Ectodermal cell (in vitro differentiated cells): ENCODE measurements at regions not wholly inside any gene's neighbourhood (a gene's known extent, or its start where the extent isn't known, plus 50 kb on each side); places are given as distances from the start of the nearest gene placed in this dataset.

Experiments
- H3K27ac ChIP-seq: 2 replicates; pipeline ENCODE4 v1.7.0; 2013; ENCODE audit warnings: mild to moderate bottlenecking, low read depth, low read length; ENCODE audit not compliant: insufficient read depth, poor library complexity, severe bottlenecking
- H3K27me3 ChIP-seq: 2 replicates; pipeline ENCODE4 v1.7.0; 2013; ENCODE audit warnings: mild to moderate bottlenecking, low read length; ENCODE audit not compliant: insufficient read depth, control insufficient read depth, poor library complexity, severe bottlenecking
- H3K36me3 ChIP-seq: one replicate; pipeline ENCODE4 v1.7.0; 2013; ENCODE audit warnings: low read length; ENCODE audit not compliant: control insufficient read depth, insufficient read depth
- H3K4me1 ChIP-seq: one replicate; pipeline ENCODE4 v1.7.0; 2013; ENCODE audit warnings: low read length; ENCODE audit not compliant: control insufficient read depth, insufficient read depth
- H3K4me3 ChIP-seq: 2 replicates; pipeline ENCODE4 v1.7.0; 2013; ENCODE audit warnings: low read depth, low read length, control low read depth; ENCODE audit not compliant: insufficient read depth
- H3K9me3 ChIP-seq: 2 replicates; pipeline ENCODE4 v1.7.0; 2013; ENCODE audit warnings: mild to moderate bottlenecking, low read length, moderate library complexity; ENCODE audit not compliant: control insufficient read depth
- WGBS, 2 experiments: methylation state at CpG; one replicate each; pipeline ENCODE4 v1.1.7; 2013; ENCODE audit warnings: missing lambda C conversion rate in 2 of 2; 5-methylcytosine and 5-hydroxymethylcytosine counted together

DNA sequence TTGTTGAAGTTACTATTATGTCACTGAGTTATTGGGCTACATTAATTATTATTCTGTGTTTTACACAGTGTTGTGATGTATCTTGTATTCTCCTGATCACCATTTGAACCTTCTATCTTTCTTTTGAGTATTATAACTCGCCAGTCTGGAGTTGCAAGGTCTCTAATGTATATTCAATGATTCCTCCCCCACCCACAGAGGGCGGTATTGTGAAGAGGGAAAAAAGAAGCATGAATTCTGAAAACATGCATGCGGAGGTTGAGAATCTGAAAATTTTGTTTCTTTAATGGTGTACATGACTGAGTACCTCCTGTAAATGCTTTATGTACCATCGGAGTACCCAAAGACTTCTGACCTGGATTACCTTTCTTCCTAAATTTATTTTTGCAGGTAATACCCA, 266.6 kb downstream of the NR4A2 start:
- Histone ChIP-seq H3K9me3 (no peaks in the 10 kb centered on the region), H3K4me1 (no peaks in the 10 kb centered on the region), H3K27me3 (no peaks in the 10 kb centered on the region), H3K4me3 (no peak overlapping the region), H3K36me3 (no peaks in the 10 kb centered on the region), H3K27ac (no peak overlapping the region)
- 93 to 95% methylated on average over 3 of the region's 4 CpGs for WGBS, 2 experiments

DNA sequence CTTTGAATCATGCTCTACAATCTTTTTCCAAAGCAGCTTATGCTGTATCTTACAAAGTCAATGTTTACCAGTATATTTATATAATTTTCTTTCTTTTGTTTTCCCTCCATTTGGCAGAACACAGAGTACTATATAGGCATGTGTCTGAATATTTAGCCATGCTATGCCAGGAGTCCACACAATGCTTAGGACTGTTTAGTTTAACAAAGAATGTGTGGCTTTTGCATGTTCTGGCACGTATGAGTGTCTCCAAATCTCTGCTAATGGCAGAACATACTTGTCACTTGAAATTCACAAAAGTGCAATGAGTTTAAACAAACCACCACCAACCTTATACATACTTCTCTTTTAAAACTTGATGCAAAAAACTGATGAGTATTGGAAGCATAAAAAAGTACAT, 268.0 kb downstream of the NR4A2 start:
- Histone ChIP-seq H3K36me3 (no peaks in the 10 kb centered on the region), H3K4me1 (no peaks in the 10 kb centered on the region), H3K27ac (no peak overlapping the region), H3K9me3 (no peaks in the 10 kb centered on the region), H3K27me3 (no peaks in the 10 kb centered on the region), H3K4me3 (no peak overlapping the region)
- WGBS, 2 experiments: 88 to 100% methylated on average over 1 of the region's 1 CpG

- Histone ChIP-seq H3K27ac (no peak overlapping the region), H3K36me3 (no peaks in the 10 kb centered on the region), H3K4me1 (no peaks in the 10 kb centered on the region), H3K9me3 (no peaks in the 10 kb centered on the region), H3K4me3 (no peak overlapping the region), H3K27me3 (no peaks in the 10 kb centered on the region)
- WGBS, 2 experiments: 83 to 100% methylated on average over 1 of the region's 1 CpG
Observed at GRCh38 chr2:156057647-156058046, 274.9 kb downstream of the NR4A2 start.

DNA sequence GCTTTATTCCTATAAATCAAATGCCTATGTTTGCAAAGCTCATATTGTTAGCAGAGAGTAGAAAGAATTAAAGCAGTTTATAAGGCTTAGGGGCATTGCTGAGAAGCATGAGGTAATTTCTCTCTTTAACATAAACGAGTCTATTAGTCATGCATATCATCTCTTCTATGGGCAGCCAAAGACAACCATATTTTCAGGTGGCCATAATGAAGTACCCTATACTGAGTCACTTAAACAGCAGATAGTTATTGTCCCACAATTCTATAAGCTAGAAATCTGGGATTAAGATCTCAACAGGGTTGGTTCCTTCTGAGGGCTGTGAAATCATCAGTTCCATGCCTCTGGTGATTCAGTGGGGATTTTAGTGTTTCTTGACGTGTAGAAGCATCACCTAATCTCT, 277.5 kb downstream of the NR4A2 start:
- no peaks in the 10 kb centered on the region for H3K36me3 ChIP-seq
- H3K9me3 ChIP-seq: no peaks in the 10 kb centered on the region
- H3K27ac ChIP-seq: no peak overlapping the region
- 97 to 100% methylated on average over 1 to 2 of the region's 2 CpGs for WGBS, 2 experiments
- H3K4me1 ChIP-seq: no peaks in the 10 kb centered on the region
- H3K4me3 ChIP-seq: no peak overlapping the region
- H3K27me3 ChIP-seq: no peaks in the 10 kb centered on the region

DNA sequence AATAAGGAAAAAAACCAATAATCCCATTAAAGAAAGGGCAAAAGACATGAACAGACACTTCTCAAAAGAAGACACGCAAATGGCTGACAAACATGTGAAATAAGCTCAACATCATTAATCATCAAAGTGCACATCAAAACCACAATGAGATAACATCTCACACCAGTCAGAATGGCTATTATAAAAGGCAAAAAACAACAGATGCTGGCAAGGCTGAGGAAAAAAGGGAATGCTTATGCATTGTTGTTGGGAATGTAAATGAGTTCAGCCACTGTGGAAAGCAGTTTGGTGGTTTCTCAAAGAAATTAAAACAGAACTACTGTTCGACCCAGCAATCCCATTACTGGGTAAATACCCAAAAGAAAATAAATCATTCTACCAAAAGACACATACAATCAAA, 285.6 kb downstream of the NR4A2 start:
- H3K27me3 ChIP-seq: no peaks in the 10 kb centered on the region
- H3K27ac ChIP-seq: no peak overlapping the region
- WGBS, 2 experiments: 89 to 95% methylated on average over 1 to 2 of the region's 2 CpGs
- no peaks in the 10 kb centered on the region for H3K36me3 ChIP-seq
- H3K4me1 ChIP-seq: no peaks in the 10 kb centered on the region
- H3K9me3 ChIP-seq: no peaks in the 10 kb centered on the region
- H3K4me3 ChIP-seq: no peak overlapping the region

DNA sequence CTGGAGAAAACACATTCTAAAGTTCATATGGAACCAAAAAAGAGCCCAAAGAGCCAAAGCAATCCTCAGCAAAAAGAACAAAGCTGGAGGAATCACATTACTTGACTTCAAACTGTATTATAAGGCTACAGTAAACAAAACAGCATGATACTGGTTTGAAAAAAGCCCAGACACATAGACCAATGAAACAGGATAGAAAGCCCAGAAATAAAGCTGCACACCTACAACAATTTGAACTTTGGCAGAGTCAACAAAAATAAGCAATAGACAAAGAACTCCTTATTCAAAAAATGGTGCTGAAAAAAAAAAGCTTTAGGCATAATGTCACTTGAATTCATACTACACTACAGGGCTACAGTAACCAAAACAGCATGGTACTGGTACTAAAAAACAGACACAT, 289.6 kb downstream of the NR4A2 start:
- Histone ChIP-seq H3K4me3 (no peak overlapping the region), H3K36me3 (no peaks in the 10 kb centered on the region), H3K27ac (no peak overlapping the region), H3K4me1 (no peaks in the 10 kb centered on the region), H3K9me3 (no peaks in the 10 kb centered on the region), H3K27me3 (no peaks in the 10 kb centered on the region)

DNA sequence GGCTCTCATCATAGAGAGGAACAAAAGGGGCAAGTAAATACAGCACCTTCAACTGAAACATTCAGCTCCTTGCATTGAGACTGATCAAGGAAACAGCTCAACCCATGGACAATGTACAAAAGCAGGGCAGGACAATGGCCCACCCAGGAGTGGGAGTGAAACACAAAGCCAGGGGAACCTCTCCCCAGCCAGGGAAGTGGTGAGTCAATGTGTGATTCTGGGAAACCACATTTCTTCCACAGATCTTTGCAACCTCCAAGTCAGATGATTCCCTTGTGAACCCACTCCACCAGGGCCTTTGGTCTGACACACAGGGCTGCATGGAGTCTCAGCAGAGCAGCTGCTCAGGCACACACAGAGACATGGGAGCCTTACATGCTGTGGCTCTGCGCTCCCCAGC, 294.5 kb downstream of the NR4A2 start:
- Histone ChIP-seq H3K27me3 (no peaks in the 10 kb centered on the region), H3K9me3 (no peaks in the 10 kb centered on the region), H3K36me3 (no peaks in the 10 kb centered on the region), H3K4me1 (no peaks in the 10 kb centered on the region), H3K4me3 (no peak overlapping the region), H3K27ac (no peak overlapping the region)
- WGBS, 2 experiments: 93 to 94% methylated on average over 1 of the region's 1 CpG

GRCh38 chr2:156037482-156037881, 295.0 kb downstream of the NR4A2 start:
- H3K27ac ChIP-seq: no peak overlapping the region
- WGBS, 2 experiments: 83 to 93% methylated on average over 1 of the region's 1 CpG
- no peak overlapping the region for H3K4me3 ChIP-seq
- H3K4me1 ChIP-seq: no peaks in the 10 kb centered on the region
- no peaks in the 10 kb centered on the region for H3K27me3 ChIP-seq
- H3K36me3 ChIP-seq: no peaks in the 10 kb centered on the region
- H3K9me3 ChIP-seq: no peaks in the 10 kb centered on the region

- no peaks in the 10 kb centered on the region for H3K4me1 ChIP-seq
- no peaks in the 10 kb centered on the region for H3K27me3 ChIP-seq
- no peak overlapping the region for H3K27ac ChIP-seq
- 95% methylated on average over 3 of the region's 3 CpGs; no CpG with 5 or more reads in 1 of the 2 experiments for WGBS, 2 experiments
- H3K4me3 ChIP-seq: no peak overlapping the region
- H3K36me3 ChIP-seq: no peaks in the 10 kb centered on the region
- no peaks in the 10 kb centered on the region for H3K9me3 ChIP-seq
Observed at GRCh38 chr2:156031121-156031520, 301.4 kb downstream of the NR4A2 start.

DNA sequence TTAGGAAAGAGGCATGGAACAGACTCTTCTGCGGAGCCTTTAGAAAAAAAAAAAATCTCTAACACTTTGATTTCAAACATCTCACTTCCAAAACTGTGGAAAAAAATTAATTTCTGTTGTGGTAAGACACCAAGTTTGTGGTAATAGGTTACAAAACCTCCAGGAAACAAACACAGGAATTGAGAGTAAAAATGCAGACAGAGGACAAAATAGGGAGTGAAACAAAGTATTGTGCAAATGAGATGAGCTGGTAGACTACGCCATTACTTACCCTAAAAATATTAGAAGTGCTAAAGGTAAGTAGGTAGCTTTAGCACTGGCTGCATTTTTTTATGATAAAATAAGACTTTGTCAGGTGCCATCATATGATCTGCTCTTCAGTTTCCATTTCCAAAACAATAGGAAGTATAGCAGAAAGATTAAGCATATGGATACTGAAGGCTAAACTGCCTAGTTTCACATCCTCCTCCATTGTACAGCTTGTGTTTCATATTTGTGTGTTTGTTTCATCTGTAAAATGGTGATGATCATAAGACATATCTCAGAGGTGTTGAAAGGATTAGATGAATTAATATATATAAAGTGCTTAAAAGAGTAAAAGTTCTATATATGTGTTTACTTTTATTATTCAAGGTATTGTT, 309.2 kb downstream of the NR4A2 start:
- Histone ChIP-seq H3K9me3 (no peaks in the 10 kb centered on the region), H3K36me3 (no peaks in the 10 kb centered on the region), H3K27me3 (no peaks in the 10 kb centered on the region), H3K27ac (no peak overlapping the region), H3K4me3 (no peak overlapping the region), H3K4me1 (peaks cover 7% of the 10 kb centered on the region)
- 96 to 100% methylated on average over 1 to 2 of the region's 2 CpGs for WGBS, 2 experiments
